ENCODE measurements at regions not wholly inside any gene's neighbourhood (a gene's known extent, or its start where the extent isn't known, plus 50 kb on each side); places are given as distances from the start of the nearest gene placed in this dataset.

GRCh38 chr20:22460803-22461202, 123.6 kb downstream of the FOXA2 start:
- no peak for TF ChIP-seq POLR2AphosphoS5 (IDR thresholded peaks at IDR 0.05; ENCODE audit: low read depth, low read length)
- no peak for TF ChIP-seq POLR2A (IDR thresholded peaks at IDR 0.05; ENCODE audit: low read depth, low read length)
- no peak for TF ChIP-seq TAF1 (IDR thresholded peaks at IDR 0.05; ENCODE audit: low read depth, low read length)
- TF ChIP-seq SPI1 (IDR thresholded peaks at IDR 0.05; ENCODE audit: low read depth, low read length): no peak
- TF ChIP-seq POU2F2 (IDR thresholded peaks at IDR 0.05; ENCODE audit: low read depth, low read length): no peak
